IgD-negative memory B cell (primary cell): ENCODE measurements at regions not wholly inside any gene's neighbourhood (a gene's known extent, or its start where the extent isn't known, plus 50 kb on each side); places are given as distances from the start of the nearest gene placed in this dataset.

Experiments used
- H3K27ac Mint-ChIP-seq, 3 donors: one replicate each; pipeline ENCODE4 v1.8.0; 2020 to 2022; ENCODE audit warnings: mild to moderate bottlenecking in 3 of 3, mixed read lengths in 3 of 3, moderate library complexity in 1 of 3
- H3K27me3 Mint-ChIP-seq: one replicate; pipeline ENCODE4 v1.8.0; 2021; ENCODE audit warnings: mixed read lengths
- H3K36me3 Mint-ChIP-seq: one replicate; pipeline ENCODE4 v1.8.0; 2020; ENCODE audit warnings: mild to moderate bottlenecking, mixed read lengths
- H3K4me1 Mint-ChIP-seq, 3 donors: one replicate each; pipeline ENCODE4 v1.8.0; 2020 to 2022; ENCODE audit warnings: mixed read lengths in 3 of 3, mild to moderate bottlenecking in 1 of 3
- H3K4me3 Mint-ChIP-seq, 4 donors: one replicate each; pipeline ENCODE4 v1.8.0; 2020 to 2022; ENCODE audit warnings: mild to moderate bottlenecking in 4 of 4, mixed read lengths in 4 of 4, moderate library complexity in 3 of 4
- H3K9me3 Mint-ChIP-seq, 3 donors: one replicate each; pipeline ENCODE4 v1.8.0; 2020 to 2021; ENCODE audit warnings: mixed read lengths in 3 of 3, mild to moderate bottlenecking in 1 of 3

DNA sequence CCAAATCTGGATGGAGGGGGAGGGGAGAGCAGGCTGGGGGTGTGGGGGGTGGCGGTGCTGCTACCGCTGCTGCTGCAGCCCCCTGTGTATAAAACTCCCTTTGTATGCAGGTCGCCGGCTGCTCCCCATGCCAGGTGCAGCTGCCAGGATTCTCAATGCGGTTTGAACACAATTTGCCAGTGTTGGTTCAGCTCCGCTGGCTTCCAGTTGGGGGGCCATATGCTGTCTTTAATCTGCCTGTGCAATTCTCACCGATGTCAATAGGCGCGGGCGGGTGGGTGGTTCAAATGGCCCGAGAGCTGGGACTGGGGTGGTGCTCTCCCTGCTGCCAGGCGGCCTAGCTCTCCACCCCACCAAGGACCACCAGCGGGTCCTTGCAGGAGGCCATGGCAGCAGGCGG lies 257.6 kb downstream of the BCOR start:
- Mint-ChIP-seq H3K27me3 (peaks cover 25% of the 10 kb centered on the region), H3K36me3 (no peaks in the 10 kb centered on the region), H3K4me3 (no peak overlapping the region), H3K27ac (no peak overlapping the region), H3K4me1 (no peaks in the 10 kb centered on the region), H3K9me3 (no peaks in the 10 kb centered on the region)

DNA sequence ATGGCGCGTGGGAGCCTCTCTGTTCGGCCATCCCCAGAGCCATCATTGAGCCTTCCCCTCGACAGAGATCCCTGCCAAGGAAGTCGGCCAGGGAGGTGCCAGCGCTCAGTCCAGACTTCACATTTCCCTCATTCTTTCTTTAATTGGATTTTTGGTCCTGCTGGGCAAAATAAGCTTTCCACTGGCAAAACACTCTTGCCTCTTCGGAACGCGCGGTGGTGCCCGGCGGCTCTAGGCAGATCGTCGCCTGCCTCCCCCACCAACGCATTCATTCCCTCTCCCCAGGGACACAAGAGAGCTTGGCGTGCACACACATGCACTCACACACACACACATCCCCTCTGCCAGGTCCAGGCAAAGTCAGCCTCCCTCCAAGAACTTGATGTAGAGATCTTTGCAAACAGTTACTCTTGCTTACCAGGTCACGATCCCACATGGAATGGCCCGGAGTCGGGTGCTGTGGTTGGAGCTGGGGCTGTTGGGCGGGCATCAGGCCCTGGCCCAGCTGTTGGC lies 257.1 kb downstream of the BCOR start:
- Mint-ChIP-seq H3K36me3 (no peaks in the 10 kb centered on the region), H3K27me3 (peaks cover 20% of the 10 kb centered on the region), H3K4me1 (no peaks in the 10 kb centered on the region), H3K27ac (no peak overlapping the region), H3K4me3 (no peak overlapping the region), H3K9me3 (no peaks in the 10 kb centered on the region)

DNA sequence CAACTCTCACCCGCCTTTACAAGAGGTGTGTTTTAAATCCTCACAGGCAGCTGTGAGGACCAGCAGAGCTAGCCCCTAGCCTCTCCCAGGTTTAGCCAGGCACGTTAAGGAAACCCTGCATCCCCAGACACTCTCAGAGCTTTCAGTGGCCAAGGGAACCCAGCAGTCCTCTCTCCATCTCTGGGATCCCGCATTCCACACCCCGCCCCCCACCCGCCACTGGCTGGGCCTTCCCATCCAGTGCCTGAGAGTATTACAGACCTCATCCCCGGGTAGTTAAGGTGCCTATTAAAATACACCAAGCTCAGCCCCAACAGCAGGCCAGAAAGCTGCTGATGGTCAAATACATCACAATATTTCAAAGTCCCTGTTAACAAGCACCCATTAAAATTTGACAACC lies 256.2 kb downstream of the BCOR start:
- H3K4me3 Mint-ChIP-seq: no peak overlapping the region
- H3K36me3 Mint-ChIP-seq: no peaks in the 10 kb centered on the region
- no peak overlapping the region for H3K27ac Mint-ChIP-seq
- H3K27me3 Mint-ChIP-seq: peaks cover 15% of the 10 kb centered on the region
- H3K4me1 Mint-ChIP-seq: no peaks in the 10 kb centered on the region
- H3K9me3 Mint-ChIP-seq: no peaks in the 10 kb centered on the region

DNA sequence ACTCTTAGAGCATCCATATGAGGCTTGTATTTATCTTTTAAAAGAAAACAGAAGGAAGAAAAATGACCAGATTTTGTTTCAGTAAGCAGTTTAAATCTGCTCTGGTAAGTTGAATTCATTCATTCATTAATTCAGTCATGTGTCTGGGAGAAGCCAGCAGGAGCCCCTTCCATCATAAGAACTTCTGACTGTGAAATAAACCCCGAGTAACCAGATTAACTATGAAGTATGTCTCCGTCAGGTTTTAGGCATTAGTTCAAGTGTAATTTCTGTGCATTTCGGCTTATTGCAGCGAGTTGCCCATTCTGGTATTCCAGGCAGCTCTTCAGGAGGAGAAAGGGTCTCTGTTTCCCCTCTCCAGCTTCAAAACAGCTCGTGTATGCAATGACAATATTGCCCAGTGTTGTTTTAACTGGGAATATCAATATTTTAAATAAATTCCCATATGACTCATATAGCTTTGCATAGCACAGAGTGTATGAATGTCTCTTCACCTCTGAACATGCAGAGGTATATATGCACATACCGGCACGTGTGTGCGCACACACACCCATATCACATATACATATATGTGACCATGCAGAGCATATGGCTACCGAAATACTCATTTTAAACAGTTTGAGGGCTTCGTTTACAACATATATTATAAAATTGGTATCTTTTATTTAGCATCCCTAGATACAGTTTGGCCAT lies 255.3 kb downstream of the BCOR start:
- Mint-ChIP-seq H3K4me3 (no peak overlapping the region), H3K4me1 (no peaks in the 10 kb centered on the region), H3K27ac (no peak overlapping the region), H3K9me3 (no peaks in the 10 kb centered on the region), H3K36me3 (no peaks in the 10 kb centered on the region), H3K27me3 (peaks cover 13% of the 10 kb centered on the region)

DNA sequence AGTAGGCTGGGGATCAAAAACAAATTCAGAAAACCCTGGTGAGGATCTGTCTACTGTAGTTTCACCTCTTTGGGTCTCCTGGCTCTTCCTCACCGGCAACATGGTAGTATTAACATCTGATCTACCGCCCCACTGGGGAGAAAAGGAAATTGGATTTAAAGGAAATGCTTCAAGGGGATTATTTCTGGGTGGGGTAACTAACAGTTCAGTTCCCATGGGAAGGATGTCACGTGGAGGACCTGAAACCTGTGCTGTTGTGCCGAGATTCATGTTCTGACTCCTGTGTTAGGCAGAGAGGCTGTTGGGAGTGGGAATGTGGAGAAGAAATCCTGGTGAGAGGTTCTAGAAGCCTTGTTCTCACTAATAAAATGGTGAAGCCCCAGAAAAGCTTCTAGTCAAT lies 254.4 kb downstream of the BCOR start:
- no peaks in the 10 kb centered on the region for H3K4me1 Mint-ChIP-seq
- H3K9me3 Mint-ChIP-seq: no peaks in the 10 kb centered on the region
- peaks cover 13% of the 10 kb centered on the region for H3K27me3 Mint-ChIP-seq
- no peak overlapping the region for H3K4me3 Mint-ChIP-seq
- no peak overlapping the region for H3K27ac Mint-ChIP-seq
- H3K36me3 Mint-ChIP-seq: no peaks in the 10 kb centered on the region

DNA sequence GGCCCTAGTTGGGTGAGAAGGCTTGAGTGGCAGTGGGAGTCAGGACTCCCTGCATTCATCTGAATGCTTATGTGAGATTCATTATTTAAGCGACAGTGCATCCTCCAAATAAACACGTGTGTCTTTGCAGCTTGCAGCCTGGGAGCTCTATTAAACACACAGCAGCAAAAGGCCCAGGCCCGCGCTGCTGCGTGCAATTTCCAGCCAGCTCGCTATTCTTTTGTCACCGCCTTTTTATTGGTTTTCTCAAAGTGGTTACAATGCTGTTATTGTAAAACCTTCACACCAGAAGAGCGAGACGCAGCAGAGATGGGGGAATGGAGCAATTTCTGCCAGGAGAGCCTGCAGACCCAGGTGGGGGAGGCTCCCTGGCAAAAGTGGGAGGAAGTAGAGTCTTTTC lies 252.5 kb downstream of the BCOR start:
- Mint-ChIP-seq H3K9me3 (no peaks in the 10 kb centered on the region), H3K27ac (no peak overlapping the region), H3K4me3 (no peak overlapping the region), H3K27me3 (peaks cover 9% of the 10 kb centered on the region), H3K36me3 (no peaks in the 10 kb centered on the region), H3K4me1 (no peaks in the 10 kb centered on the region)

DNA sequence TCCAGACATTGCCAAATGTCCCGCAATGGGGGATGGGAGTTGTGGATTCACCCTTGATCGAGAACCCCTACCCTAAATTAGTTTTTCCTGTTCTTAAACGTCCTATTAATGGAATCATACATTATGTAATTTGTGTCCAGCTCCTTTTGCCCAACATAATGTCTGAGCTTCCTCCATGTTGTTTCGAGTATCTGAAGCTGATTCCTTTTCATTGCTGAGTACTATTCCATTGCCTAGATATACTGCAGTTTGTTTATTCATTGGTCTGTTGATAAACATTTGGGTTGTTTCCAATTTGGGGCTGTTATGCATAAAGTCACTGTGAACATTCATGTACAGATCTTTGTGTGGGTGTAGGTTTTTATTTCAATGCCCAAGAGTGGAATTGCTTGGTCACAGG lies 251.3 kb downstream of the BCOR start:
- Mint-ChIP-seq H3K36me3 (no peaks in the 10 kb centered on the region), H3K9me3 (no peaks in the 10 kb centered on the region), H3K27me3 (peaks cover 9% of the 10 kb centered on the region)

DNA sequence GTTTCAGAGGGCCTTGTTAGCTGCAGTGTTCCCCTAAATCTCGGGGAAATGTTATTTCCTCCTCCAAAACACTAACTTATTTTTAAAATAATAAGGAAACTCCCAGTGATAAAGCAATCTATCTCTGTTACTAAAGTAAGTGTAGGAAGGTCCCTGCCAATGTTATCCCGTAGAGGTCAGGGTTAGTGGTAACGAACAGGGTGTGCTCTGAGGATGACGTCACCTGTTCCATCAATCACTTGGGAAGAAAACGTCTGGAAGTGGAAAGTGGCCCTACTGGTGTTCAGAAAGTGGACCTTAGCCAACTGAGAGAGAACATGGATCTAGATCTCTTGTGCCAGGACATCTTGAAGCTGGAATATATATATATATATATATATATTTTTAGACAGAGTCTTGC lies 249.5 kb downstream of the BCOR start:
- H3K4me3 Mint-ChIP-seq: no peak overlapping the region
- no peaks in the 10 kb centered on the region for H3K36me3 Mint-ChIP-seq
- H3K9me3 Mint-ChIP-seq: no peaks in the 10 kb centered on the region
- no peak overlapping the region for H3K27ac Mint-ChIP-seq
- H3K4me1 Mint-ChIP-seq: peaks cover 0 to 12% (median 0%) of the 10 kb centered on the region in 3 donors
- H3K27me3 Mint-ChIP-seq: peaks cover 8% of the 10 kb centered on the region

More for the DNA sequence above, 251.3 kb downstream of the BCOR start:
- H3K4me1 Mint-ChIP-seq: peaks cover 0 to under 1% (median 0%) of the 10 kb centered on the region in 3 donors
- H3K4me3 Mint-ChIP-seq: no peak overlapping the region
- H3K27ac Mint-ChIP-seq: no peak overlapping the region

DNA sequence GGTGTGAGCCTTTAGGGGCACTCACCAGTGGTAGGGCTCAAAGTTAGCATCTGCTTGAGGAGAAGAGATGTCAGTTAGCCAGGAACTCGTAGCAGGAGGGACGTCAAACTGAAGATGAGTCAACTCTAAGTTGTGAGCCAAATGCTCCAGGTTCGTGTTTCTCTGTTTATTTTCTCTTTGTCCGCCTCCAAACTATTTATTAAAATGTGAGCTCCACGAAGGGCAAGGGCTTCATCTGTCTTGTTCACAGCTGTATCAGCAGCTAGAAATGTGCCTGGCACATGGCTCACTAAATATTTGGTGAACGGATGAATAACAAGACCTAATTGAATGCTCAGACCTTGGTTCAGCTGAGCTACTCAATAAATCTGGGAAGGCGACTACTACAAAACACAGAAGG lies 248.9 kb downstream of the BCOR start:
- Mint-ChIP-seq H3K27ac (no peak overlapping the region), H3K4me3 (no peak overlapping the region), H3K9me3 (no peaks in the 10 kb centered on the region), H3K27me3 (peaks cover 6% of the 10 kb centered on the region), H3K36me3 (no peaks in the 10 kb centered on the region), H3K4me1 (peaks cover 2 to 12% (median 3%) of the 10 kb centered on the region in 3 donors)

DNA sequence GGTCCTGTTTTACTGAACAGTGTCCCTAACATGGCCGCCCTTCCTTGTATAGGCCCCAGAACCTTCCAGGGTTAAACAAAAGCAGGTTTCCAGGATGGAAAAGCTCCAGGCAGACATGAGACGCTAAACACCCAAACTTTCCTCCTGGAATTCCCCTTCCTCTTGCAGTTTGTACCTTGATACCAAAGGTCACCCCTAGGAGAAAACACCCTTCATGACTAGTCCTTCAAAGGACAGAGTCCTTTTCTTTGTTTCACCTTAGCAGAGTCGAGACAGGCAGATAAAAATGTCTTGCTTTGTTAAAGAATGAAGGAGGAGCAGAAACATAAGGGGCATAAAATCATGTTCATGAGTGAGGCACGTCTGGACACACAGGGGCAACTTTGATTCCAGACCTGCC lies 247.5 kb downstream of the BCOR start:
- H3K4me3 Mint-ChIP-seq: no peak overlapping the region
- H3K9me3 Mint-ChIP-seq: no peaks in the 10 kb centered on the region
- peaks cover 3% of the 10 kb centered on the region for H3K27me3 Mint-ChIP-seq
- no peaks in the 10 kb centered on the region for H3K36me3 Mint-ChIP-seq
- H3K4me1 Mint-ChIP-seq: peaks cover 9 to 17% (median 9%) of the 10 kb centered on the region in 3 donors
- no peak overlapping the region for H3K27ac Mint-ChIP-seq

DNA sequence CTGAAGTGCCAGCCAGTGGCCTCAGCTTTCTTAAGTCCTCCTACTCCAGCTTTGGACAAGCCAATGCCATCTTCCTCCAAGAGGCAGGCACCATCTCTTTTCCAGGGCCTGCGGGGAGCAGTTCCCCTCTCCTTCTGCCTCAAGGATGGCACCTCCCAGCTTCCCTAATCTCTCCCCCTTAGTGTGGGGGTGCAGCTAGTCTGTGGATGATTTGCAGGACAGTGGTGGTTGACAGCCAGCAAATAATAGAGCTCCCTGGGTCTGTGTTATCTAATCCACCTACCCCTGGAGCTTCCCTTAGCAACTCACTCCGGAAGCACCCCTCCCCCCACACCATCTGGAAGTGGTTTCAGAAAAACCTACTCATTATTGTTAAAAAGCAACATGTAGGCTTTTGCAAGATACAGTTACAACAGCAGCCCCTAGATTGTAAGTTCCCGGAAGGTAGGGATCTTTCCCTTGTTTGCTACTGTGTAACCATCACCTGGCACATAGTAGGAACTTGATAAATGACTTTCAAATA lies 247.1 kb downstream of the BCOR start:
- H3K4me1 Mint-ChIP-seq: peaks cover 10 to 20% (median 13%) of the 10 kb centered on the region in 3 donors

DNA sequence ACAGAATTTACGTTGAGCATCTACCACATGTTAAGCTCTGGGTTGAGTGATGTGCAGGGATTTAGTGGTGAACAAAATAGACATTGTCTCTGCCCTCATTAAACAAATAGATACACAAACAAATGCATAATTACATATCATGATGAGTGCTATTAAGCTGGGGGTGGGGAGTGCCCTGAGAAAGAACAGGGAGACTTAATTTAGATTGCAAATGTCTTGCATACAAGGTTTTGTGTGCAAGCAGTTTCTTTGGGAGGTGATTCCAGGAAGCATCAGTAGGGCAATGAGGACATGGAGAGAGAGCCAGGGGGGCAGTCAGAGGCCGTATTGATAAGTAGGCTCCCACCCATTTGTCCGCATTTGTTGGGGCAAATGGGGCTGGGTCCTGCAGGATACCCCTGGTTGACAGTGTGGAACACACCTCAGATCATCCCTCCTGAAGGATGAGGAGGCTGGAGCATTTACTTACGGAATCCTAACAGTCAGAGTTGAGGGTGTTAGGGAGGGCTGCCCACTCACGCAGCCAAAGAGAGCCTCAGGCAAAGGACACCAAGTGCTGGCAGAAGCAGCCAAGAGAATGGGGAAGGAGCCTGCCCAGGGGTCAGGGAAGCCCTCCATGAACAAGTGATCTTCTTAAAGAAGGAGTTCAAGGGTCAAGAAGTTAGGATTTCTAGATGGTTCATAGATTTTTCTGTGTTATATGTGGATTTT lies 245.9 kb downstream of the BCOR start:
- Mint-ChIP-seq H3K27ac (peak overlapping the region in 1 of 3 donors; percentile 18), H3K9me3 (no peaks in the 10 kb centered on the region), H3K27me3 (peaks cover 3% of the 10 kb centered on the region), H3K4me3 (no peak overlapping the region), H3K36me3 (no peaks in the 10 kb centered on the region), H3K4me1 (peaks cover 17 to 27% (median 21%) of the 10 kb centered on the region in 3 donors)

More for the DNA sequence above, 247.1 kb downstream of the BCOR start:
- H3K9me3 Mint-ChIP-seq: no peaks in the 10 kb centered on the region
- H3K27me3 Mint-ChIP-seq: peaks cover 3% of the 10 kb centered on the region
- H3K4me3 Mint-ChIP-seq: no peak overlapping the region
- H3K36me3 Mint-ChIP-seq: no peaks in the 10 kb centered on the region
- no peak overlapping the region for H3K27ac Mint-ChIP-seq

DNA sequence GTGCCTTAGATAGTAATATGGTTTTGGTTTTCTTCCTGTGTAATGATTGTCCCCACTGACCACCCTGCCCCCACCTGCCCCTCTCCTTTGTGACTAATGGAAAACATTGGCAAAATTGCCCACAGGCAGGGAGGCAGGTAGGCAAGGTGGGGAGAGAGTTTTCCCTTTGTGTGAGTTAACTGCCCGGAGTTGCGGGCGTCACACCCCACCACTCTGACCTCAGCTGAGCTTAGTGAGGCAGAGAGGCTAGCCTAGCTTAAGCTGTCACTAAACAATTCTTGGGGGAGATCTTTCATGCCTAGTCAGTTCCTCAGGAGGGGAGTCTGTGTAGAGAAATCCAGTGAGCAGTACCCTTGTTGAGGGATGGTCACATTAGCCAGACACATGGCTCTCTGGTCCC lies 245.3 kb downstream of the BCOR start:
- Mint-ChIP-seq H3K27ac (no peak overlapping the region), H3K9me3 (no peaks in the 10 kb centered on the region), H3K4me1 (peaks cover 17 to 27% (median 21%) of the 10 kb centered on the region in 3 donors)

DNA sequence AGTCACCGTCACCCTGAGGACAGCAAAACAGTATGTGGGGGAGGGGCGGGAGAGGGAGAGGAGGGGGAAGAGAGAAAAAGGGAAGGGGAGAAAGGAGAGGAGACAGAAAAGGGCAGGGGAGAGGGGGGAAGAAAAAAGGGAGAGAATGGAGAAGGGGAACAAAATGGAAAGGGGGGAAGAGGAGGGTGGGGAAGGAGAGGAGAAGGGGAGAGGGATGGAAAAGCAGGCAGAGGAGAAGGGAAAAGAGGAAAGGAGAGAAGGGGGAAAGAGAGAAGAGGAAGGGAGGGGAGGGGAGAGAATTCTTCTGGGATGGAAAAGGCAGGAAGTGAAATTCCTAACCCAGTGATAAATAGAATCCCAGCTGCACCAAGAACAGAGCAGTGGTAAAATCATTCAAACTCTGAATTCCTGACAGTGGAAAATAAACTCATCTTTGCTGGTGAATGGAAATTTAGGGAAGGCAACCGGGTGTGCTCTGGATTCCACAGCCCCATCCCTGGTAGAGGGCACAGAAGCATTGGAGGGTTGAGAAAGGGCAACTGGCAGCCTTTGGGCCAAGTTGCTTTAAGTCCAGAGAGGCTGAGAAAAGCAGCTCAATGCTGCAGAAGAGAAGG lies 244.2 kb downstream of the BCOR start:
- Mint-ChIP-seq H3K4me1 (peaks cover 17 to 27% (median 24%) of the 10 kb centered on the region in 3 donors), H3K9me3 (no peaks in the 10 kb centered on the region), H3K27ac (peak overlapping the region in 1 of 3 donors; percentile 95)

More for the DNA sequence above, 245.3 kb downstream of the BCOR start:
- Mint-ChIP-seq H3K36me3 (no peaks in the 10 kb centered on the region), H3K27me3 (peaks cover 3% of the 10 kb centered on the region), H3K4me3 (no peak overlapping the region)

More for the DNA sequence above, 244.2 kb downstream of the BCOR start:
- peak overlapping the region in 3 of 4 donors; percentile 39 to 93 (median 86) for H3K4me3 Mint-ChIP-seq
- peaks cover 3% of the 10 kb centered on the region for H3K27me3 Mint-ChIP-seq
- H3K36me3 Mint-ChIP-seq: no peaks in the 10 kb centered on the region
